HL-60 (cell line): ENCODE measurements at regions not wholly inside any gene's neighbourhood (a gene's known extent, or its start where the extent isn't known, plus 50 kb on each side); places are given as distances from the start of the nearest gene placed in this dataset.

ENCODE experiments used
- DNase-seq, 2 experiments: peaks; one replicate each; pipeline ENCODE4 v3.0.0-alpha.2; 2010 to 2020; ENCODE audit warnings: low read depth in 1 of 2, low spot score in 1 of 2
- H3K27ac ChIP-seq: fragments of 250-450 bp; sonication (Bioruptor Pico); replicated peaks from 2 replicates; pipeline ENCODE4 v1.5.1; 2020; ENCODE audit warnings: mild to moderate bottlenecking, moderate library complexity
- H3K27me3 ChIP-seq: fragments of 250-450 bp; sonication (Bioruptor Pico); 2 replicates; pipeline ENCODE4 v1.5.1; 2021; ENCODE audit warnings: mild to moderate bottlenecking, moderate library complexity; ENCODE audit not compliant: insufficient read depth, poor library complexity, severe bottlenecking
- H3K4me3 ChIP-seq: replicated peaks from 2 replicates; pipeline ENCODE4 v1.5.1; 2011; ENCODE audit warnings: mild to moderate bottlenecking, control low read depth, low read length; ENCODE audit not compliant: insufficient read depth
- CTCF ChIP-seq: IDR thresholded peaks from one replicate; pipeline ENCODE4 v1.5.1; 2011; ENCODE audit warnings: low read length, control low read depth, inconsistent platforms; ENCODE audit not compliant: insufficient read depth
- GABPA ChIP-seq: IDR thresholded peaks from 2 replicates; pipeline ENCODE4 v1.6.1; 2012; ENCODE audit warnings: low read depth
- POLR2AphosphoS5 ChIP-seq: IDR thresholded peaks from 2 replicates; pipeline ENCODE4 v1.6.1; 2012; ENCODE audit warnings: low read depth
- REST ChIP-seq: IDR thresholded peaks from 2 replicates; pipeline ENCODE4 v1.6.1; 2012; ENCODE audit warnings: low read depth; ENCODE audit not compliant: insufficient replicate concordance
- SPI1 ChIP-seq: IDR thresholded peaks from 2 replicates; pipeline ENCODE4 v1.6.1; 2012; ENCODE audit warnings: low read depth, mild to moderate bottlenecking, borderline replicate concordance

- Histone ChIP-seq H3K27me3 (no peaks in the 10 kb centered on the region), H3K27ac (no peak overlapping the region), H3K4me3 (no peak overlapping the region)
- DNase-seq, result no peak
- TF ChIP-seq CTCF, result no peak
- no peak for TF ChIP-seq POLR2AphosphoS5
- TF ChIP-seq GABPA, result no peak
- TF ChIP-seq REST, result no peak
- no peak for TF ChIP-seq SPI1
Measured at GRCh38 chr13:106187101-106187500, 348.4 kb downstream of the EFNB2 start.

GRCh38 chr13:106186366-106187030 is 349.0 kb downstream of the EFNB2 start:
- no peak for TF ChIP-seq SPI1
- no peak overlapping the region for H3K4me3 ChIP-seq
- H3K27ac ChIP-seq, result no peak overlapping the region
- H3K27me3 ChIP-seq, result no peaks in the 10 kb centered on the region
- no peak for DNase-seq

- Histone ChIP-seq H3K27ac (no peak overlapping the region), H3K27me3 (no peaks in the 10 kb centered on the region), H3K4me3 (no peak overlapping the region)
- TF ChIP-seq SPI1, result no peak
- no peak for TF ChIP-seq CTCF
- no peak for TF ChIP-seq GABPA
- no peak for TF ChIP-seq REST
- no peak for TF ChIP-seq POLR2AphosphoS5
- DNase-seq, result no peak
Measured at GRCh38 chr13:106184790-106185189, 350.7 kb downstream of the EFNB2 start.

GRCh38 chr13:106183410-106184065 is 351.9 kb downstream of the EFNB2 start:
- Histone ChIP-seq H3K27ac (no peak overlapping the region), H3K4me3 (no peak overlapping the region), H3K27me3 (no peaks in the 10 kb centered on the region)
- no peak for DNase-seq
- TF ChIP-seq REST (no peak), SPI1 (no peak), GABPA (no peak), CTCF (no peak), POLR2AphosphoS5 (no peak)
